AG08395 (cell line): ENCODE measurements at regions not wholly inside any gene's neighbourhood (a gene's known extent, or its start where the extent isn't known, plus 50 kb on each side); places are given as distances from the start of the nearest gene placed in this dataset.
"Not testable (repeated sequence)": the region's sequence is repeated elsewhere in the genome, so short reads cannot be mapped to it uniquely, and the experiment has no call there.

Experiments
- DNase-seq: peaks from one replicate; pipeline ENCODE4 v3.0.0; 2012; ENCODE audit warnings: mixed read lengths, low spot score

DNA sequence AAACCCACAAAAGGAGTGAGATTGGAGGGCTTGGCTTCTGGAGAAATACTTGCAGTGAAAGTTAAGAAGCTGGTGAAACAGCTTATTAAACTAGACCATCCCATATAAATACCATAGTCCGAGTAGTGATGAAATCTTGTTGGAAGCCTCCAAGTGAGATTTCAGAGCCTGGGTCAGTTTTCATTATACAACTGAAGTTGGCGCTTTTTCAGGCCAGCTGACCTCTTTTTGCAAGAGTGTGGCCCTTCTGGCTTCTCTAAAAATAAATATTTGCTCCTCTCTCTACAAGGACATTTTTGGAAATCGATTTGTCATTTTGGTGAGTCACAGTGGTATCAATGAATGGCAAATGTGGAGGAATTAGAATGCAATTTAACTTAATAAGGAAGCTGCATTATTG is 51.2 kb upstream of the THRB start:
- peak; percentile 13 for DNase-seq

DNA sequence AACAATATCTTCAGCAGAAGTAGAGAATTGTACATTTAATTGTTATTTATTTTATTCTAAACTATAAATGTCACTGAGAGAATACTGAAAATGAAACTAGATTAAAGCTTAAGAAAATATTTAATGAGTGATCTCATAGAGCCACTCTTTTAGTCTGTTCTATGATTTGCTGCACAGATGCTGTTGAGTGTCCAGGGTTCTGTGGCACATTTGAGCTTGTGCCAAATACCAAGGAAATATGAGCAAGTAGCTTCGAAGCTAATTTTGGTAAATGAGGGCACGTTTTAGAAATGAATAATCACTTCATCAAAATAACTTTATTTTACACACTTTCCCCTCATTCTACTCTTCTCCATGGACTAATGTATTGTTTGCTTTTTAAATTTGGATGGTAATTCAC is 53.6 kb upstream of the THRB start:
- peak; percentile 25 for DNase-seq

DNA sequence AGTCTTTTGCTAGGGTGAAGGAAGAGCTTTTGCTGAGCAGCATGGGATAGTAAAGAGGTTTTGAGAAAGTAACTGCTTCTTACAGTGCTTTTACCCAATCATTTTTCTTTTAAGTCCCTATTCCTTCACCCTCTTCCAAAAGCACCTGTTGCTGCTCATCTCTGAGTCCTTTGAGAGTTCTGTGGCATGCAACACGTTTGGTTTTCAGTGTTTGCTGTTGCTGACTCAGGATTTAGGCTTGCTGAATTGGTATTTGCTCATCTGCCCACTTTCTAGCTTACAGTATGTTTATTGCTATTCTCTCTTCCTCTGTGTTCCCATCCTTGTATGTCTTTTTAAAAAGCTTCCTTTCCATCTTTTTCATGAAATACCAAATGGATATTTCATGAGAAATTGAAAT is 55.9 kb upstream of the THRB start:
- DNase-seq, result peak; percentile 25

DNA sequence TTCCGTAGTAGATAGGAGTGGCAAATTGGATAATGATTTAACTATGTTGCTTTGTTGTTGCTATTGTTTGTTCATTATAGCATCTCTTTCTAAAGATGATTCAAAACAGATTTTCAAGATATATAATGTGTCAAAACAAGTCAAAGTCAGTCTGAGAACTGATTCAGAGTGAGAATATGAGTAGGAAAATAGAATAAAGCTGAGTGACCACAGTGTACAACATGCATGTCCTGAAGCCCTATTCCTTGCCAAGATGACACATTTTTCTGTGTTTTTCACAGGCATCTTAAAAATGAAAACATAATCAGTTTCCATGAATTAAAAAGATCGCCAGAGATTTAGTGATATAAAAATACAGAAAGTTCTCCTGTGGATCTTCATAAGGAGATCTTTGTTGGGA is 57.0 kb upstream of the THRB start:
- peak; percentile 6 for DNase-seq

DNA sequence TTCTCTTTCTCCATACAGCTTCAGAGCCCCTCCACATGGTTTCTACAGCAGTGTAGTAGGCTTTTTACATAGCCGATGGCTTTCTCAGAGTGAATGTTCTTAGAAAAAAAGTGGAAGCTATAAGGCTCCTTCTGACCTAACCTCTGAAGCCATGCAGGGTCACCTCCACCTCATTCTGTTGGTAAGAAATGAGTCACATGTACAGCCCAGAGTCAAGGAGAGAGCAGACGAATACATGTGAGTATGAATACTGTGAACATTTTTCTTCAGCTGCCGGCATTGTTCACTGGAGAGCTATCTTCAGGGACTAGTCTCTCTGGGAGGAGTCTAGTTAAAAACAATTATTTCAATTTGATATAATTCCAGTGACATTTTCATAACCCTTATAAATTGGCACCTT is 68.2 kb upstream of the THRB start:
- DNase-seq, result no peak

DNA sequence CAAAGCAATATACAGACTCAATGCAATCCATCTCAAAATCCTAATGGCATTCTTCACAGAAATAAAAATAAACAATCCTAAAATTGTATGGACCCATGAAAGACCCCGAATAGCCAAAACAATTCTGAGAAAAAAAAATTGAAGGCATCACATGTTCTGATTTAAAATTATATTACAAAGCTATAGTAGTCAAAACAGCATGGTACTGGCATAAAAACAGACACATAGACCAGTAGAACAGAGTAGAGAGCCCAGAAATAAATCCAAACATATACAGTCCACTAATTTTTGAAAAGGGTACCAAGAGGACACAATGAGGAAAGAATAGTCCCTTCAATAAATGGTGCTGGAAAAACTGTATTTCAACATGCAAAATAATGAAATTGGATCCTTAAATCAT is 70.4 kb upstream of the THRB start:
- no peak for DNase-seq

DNA sequence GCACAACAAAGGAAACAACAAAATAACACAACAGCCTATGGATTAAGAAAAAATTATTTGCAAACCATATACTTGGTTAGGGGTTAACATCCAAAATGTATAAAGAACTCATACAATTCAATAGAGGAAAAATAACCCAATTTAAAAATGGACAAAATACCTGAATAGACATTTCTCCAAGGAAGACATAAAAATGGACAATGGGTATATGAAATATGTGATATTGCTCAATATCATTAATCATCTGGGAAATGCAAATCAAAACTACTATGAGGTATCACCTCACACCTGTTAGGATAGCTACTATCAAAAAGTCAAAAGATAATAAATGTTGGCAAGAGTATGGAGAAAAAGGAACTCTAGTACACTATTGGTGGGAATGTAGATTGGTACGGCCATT is 71.0 kb upstream of the THRB start:
- no peak for DNase-seq

DNA sequence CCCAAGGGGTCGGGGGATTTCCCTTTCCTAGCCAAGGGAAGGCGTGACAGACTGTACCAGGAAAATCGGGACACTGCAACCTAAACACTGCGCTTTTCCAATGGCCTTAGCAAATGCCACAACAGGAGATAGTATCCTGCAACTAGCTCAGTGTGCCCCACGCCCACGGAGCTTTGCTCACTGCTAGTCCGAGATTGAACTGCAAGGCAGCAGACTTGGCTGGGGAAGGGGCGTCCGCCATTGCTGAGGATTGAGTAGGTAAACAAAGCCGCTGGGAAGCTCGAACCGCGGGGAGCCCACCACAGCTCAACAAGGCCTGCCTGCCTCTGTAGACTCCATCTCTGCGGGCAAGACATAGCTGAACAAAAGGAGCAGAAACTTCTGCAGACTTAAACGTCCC is 72.3 kb upstream of the THRB start:
- DNase-seq, result no peak

DNA sequence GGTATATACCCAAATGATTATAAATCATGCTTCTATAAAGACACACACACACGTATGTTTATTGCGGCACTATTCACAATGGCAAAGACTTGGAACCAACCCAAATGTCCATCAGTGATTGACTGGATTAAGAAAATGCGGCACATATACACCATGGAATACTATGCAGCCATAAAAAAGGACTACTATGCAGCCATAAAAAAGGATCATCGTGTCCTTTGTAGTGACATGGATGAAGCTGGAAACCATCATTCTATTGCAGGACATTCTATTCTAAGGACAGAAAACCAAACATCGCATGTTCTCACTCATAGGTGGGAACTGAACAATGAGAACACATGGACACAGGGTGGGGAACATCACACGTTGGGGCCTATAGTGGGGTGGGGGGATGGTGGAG is 77.8 kb upstream of the THRB start:
- DNase-seq, result not testable (repeated sequence)

DNA sequence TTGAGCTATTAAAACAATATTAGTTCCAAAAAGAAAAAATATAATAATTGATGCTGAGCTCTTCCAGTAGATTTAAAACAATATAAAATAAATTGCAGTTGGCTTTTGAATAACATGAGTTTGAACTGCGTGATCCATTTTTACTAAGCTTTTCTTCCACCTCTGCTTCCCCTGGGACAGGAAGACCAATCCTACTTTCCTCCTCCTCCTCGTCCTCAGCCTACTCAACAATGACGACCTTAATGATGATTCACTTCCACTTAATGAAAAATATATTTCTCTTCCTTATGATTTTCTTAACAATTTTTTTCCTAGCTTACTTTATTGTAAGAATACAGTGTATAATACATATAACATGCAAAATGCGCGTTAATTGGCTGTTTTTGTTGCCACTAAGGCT is 78.9 kb upstream of the THRB start:
- DNase-seq, result no peak

DNA sequence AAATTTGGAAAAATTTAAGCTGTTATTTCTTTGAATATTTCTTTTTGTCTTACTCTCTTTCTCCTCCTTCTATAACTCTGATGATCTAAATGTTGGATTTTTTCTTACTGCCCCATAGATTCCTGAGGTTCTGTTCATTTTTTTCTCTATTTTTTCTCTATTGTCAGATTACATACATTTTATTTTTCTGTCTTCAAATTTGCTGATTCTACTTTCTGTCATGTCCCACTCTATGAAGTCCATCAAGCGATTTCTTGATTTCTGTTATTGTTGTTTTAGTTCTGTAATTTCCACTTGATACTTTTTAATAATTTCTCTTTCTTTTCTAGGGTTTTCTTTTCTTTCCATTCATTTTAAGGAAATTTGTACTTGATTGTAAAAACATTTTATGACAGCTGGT is 83.7 kb upstream of the THRB start:
- DNase-seq, result no peak

DNA sequence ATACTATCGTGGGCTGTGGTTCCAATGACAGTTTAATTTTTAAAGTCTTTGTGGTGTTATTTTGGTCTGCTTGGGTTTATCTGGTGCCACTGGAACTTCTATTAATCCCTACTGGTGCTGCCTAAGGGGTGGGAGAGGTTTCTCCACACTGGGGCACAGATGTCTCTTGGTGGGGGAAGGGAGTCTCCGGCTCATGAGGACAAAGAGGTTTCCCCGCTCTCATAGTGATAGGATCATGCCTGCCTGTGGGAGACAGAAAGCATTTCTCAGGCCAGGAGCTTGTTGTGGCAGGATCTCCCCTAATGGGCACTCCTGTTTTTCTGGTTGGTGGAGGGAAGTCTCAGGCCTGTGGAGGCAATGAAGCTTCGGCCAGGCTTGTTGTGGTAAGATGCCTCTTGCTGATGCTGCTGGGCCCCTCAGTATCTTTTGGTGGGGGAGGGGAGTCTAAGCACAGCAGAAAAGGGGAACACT is 84.3 kb upstream of the THRB start:
- no peak for DNase-seq

DNA sequence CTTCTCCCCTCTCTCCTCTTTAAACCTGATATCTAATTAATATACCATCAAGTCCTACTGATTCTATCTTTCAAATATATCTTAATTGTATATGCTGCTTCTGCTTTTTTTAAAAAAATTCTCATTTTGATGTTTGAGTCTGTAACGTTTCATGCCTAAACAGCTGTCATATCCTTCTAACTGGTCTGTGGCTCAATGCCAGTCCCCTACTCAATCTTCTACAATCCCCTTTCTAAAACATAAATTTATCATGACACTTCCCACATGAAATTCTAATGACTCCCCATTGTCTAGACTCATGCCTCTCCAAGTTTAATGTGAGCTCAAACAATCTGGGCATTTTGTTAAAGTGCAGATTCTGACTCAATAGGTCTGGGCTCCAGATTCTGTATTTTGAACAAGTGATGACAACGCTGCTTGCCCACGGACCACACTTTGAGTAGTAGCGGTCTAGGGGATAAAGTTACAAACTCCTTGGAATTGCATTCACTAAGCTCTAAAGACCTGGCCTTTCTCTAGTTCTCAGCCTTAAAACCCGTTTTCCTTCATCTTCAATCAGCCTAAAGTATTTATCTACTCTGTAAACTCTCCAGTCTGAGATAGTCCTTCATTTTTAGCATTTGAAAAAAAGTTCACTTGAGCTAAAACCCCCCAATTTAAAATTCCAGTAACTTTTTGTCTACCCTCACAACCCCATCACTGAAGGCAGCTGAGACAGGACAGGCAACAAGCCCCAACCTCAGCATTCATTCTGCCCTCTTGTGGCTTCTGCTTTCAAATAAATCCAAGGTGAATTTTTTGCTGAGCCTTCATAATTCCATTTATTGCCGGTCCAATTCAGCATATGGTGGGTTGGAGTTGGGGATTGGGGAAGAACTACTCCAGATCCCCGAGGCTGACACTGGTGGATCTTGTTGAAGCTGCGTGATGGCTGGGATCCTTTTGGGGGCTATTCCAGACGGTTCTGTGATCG is 88.1 kb upstream of the THRB start:
- no peak for DNase-seq

DNA sequence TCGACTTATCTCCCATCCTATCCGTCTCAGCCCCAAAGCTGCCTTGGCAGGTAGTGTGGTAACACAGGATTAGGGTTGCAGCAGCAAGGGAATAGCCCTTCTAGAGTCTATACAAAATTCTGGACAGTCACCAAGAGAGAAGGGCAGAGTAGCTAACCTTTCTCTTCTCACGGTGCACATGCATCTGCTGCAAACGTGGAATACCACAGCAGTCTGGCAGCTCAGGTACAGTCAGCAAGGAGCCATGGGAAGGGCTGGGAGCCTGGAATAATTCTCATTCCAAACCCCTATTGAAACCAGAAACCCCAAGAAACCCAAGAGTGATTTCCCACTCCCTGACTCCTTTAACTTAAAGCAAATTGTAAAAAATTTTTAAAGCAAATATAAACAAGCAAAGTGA is 92.3 kb upstream of the THRB start:
- DNase-seq, result no peak

DNA sequence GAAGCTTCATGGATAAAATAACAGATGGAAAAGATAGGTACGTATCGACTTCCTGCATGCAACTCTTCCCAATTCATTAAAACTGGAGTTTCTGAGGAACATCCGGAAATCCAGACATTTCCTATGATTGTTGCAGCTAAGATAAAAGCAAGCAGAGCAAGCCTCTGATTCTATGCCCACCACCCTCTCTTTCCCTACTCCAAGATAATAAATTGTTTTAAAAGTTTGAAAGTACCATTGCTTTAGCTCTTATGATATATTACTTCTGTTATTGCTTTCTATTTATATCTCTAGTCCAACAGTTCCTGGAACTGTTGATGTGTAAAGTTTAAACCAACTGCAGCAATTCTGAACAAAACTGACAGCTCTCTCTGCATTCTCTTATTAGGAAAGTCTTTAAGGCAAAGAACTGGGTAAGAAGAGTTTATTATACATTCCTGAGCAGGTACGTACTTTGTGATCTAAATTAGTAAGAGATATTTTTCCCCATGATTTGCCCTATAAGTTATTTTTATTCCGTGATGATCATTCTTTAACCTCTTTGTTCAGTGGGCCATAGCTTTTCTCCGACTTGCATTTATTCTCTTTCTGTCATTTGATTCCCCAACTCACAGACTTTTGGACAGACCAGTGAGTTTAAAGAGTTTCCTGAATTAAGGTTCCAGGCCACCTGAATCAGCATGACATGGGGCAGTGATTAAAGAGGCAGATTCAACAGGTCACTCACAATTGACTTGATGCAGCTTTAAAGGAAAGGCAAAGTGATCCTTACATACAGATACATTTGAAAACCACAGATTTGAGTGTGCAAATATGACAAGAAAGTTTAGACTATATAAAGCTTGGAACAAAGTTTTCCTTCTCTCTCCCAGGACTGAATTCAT is 94.2 kb upstream of the THRB start:
- DNase-seq, result no peak

DNA sequence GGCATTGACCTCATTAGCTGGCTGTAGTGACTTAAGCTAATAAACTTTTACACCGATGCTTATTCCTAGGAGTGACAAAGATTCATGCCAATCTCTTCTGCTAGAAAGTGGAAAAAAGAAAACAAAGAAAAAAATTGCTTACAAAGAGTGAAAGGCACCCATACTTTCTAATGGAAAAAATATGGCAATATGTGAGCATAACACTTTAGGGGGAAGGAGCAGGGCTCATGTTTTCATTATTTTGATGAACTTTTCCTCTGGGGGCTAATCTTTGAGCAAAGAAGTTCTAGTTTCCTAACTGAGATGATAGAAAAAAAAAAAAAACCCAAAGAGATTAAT is 94.8 kb upstream of the THRB start:
- DNase-seq, result no peak

DNA sequence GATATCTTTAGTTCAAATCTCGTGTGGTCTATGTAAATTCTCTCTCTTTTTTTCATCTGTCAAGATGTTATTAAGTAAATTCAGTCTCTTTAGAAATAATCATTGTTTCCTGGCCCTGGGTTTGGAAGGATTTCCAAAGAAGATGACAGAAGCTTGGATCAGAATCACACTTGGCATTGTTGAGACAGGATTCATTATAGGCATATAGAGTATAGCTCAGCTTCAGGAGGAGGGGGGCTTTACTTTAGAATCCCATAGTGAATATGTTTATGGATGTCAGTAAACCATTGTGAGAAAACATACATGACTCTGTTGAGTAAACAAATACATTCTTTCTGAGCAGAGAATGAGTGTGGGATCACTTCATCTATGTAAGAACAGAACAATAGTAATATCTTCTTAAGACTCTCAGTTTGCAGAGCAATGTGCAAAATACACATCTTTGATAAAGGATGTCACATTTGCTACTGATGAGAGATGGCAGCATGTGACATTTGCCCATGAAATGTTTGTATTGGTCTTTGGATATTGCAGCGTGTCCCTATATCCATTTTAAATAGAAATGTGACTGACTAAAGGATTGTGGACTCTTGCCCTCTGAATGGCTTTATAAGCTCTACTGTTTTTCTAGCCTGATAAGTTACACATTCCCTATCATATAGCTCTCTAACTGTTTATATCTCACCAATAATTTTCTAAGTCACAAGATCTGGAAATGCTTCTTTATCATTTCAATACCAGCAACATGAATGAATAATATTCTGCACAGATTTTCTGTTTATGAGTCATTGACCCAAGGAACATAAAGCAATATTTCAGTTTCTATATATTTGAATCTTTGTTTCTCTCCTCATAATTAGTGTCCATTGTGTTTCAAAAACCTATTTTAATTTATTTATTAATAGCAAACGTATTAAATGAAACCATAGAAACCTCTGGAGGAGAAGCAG is 95.6 kb upstream of the THRB start:
- DNase-seq, result no peak

DNA sequence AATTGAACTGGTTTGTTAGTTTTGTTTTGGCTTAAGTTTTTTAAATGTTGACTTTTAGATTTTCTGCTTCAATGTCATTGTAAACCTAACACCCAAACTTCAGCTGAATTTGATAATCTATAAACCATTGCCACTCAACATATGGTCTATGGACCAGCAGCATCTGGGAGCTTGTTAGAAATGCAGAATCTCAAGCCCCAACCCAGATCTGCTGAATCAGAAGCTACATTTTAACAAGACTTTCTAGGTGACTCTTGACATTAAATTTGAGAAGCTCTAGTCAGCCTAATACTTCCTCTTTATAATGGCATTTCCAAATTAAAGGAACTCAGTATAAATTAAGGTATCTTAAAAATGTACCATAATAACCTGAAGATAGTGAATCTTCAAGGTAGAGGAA is 96.5 kb upstream of the THRB start:
- no peak for DNase-seq

DNA sequence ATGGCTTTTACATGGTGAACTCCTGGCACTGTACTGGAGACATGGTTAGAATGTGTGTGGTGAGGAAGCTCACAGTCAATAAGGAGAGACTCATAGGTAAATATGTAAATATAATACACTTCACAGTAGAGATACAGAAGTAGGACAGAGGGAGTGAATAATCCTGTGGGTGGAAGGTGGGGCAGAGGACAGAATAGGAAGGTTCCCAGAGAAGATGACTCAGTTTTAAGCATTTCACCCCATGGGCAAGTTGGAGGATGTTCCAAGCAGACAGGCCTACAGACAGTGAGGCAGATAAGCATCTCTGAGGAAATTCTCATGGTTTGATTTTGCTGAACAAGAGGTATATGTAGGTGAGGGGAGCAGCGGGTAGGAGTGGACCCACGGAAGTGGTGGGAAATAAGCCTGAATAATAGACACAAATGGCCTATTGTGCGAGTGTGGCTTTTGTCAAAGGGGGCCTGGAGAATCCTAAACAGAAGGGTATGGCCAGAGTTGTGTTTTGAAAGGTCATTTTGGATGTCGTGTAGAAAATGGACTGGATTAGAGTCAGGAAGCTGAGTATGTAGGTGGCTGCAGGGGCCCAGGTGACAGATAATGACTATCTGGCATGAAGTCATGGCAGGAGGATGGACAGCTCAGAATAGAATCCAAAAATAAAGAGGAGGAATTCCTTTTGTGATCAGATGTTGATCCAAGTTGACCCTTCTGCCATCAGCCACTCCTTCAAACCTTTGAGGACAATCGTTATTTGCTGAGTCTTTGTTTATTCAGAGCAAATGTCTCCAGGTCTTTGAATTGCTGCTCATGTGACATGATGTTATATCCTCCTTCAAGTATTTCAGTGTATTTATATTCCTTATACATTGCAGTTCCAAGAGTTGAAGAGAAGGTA is 97.3 kb upstream of the THRB start:
- DNase-seq, result peak; percentile 69

DNA sequence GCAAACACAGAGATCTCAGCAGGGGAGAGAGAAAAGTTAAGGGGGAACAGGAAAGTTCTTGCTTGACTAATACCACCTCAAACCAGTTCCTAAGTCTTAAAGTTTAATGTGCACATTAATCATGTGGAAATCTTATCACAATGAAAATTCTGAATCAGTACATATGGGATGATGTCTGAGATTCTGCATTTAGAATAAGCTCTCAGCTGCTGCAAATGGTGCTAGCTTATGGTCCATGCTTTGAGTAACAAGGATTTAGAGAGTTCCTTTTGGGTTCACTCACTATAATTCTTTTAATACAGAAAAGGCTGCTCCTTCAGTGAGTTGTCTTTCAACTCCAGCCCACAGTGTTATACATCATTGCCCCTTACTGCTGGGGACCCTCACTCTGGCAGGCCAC is 99.5 kb upstream of the THRB start:
- no peak for DNase-seq

DNA sequence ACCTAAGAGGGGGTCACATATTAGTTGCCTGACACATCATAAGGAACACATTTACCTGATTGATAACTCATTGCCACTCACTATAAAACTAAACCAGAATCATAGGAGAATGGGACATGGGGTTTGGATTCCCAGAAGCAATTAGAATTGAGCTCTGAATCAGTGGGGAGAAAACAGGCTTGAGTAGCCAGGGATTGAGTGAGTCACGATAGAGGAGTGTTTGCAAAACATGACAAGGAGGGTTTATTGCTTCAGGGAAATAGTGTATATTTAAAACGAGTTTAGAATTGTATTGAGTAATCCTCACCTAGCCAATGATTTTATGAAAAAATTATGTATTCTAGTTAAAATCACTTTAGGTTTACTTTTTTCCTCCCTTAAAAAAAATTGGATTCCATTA is 101.1 kb upstream of the THRB start:
- DNase-seq, result peak; percentile 42
